ENCODE measurements at regions not wholly inside any gene's neighbourhood (a gene's known extent, or its start where the extent isn't known, plus 50 kb on each side); places are given as distances from the start of the nearest gene placed in this dataset.

DNA sequence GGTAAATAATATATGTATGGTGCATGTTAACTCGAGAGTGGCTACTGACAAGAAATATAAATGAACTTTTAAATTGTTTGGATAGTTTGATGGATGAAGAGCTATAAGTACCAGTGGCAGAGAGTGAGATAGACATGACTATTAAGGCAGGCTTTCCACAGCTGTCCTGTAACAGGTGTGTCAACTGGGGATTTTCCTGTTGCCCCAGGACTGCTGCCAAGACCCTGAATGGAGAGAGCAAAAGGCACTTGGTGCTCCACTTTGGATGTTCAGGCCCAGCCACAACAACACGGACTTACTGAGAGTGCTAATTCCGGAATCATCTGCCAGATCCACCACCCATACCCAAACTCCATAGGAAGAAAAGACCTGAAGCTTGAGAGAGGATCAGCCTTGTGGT is 215.1 kb downstream of the SEC61B start:
- Histone ChIP-seq H2AFZ (ENCODE audit: low read length) (no peak overlapping the region), H3K27me3 (ENCODE audit: control insufficient read depth in 1 of 2, insufficient read depth in 2 of 2, low read length in 2 of 2) (peaks cover 0 to 14% of the 10 kb centered on the region in 2 experiments; a peak in 1 of 5 replicates), H3K9me3 (ENCODE audit: low read length) (no peaks in the 10 kb centered on the region), H3K27ac (ENCODE audit: extremely low read length, insufficient read depth, low read length) (no peak overlapping the region), H3K36me3 (replicated peaks in 1 of 2; ENCODE audit: control insufficient read depth in 1 of 2, insufficient read depth in 2 of 2, low read length in 2 of 2) (no peaks in the 10 kb centered on the region), H3K9ac (ENCODE audit: insufficient read depth, low read depth, low read length) (no peak overlapping the region), H3K4me3 (replicated peaks in 1 of 3; ENCODE audit: insufficient read depth in 1 of 3, low read depth in 2 of 3, low read length in 3 of 3) (no peak overlapping the region), H3K4me1 (ENCODE audit: insufficient read depth, low read length) (peaks cover 16% of the 10 kb centered on the region), H3K4me2 (ENCODE audit: low read depth, low read length) (no peak overlapping the region), H3K79me2 (ENCODE audit: insufficient read depth, low read length) (no peaks in the 10 kb centered on the region), H4K20me1 (ENCODE audit: insufficient read depth, low read length) (no peaks in the 10 kb centered on the region)
- POLR2A ChIA-PET: no interaction called here
- TF ChIP-seq MIER3 (CRISPR knock-in tag; IDR thresholded peaks at IDR 0.05; ENCODE audit: borderline replicate concordance): no peak
- BruUV-seq (replicated peaks): no TSS peak
- intact Hi-C loops (cut with micrococcal nuclease; ENCODE audit: unreplicated experiment) (no loop called here), in situ Hi-C loops (cut with HindIII; ENCODE audit: extremely low pct_ligation_motif_present, low pct_unique_long_range_greater_than_20kb) (no loop called here)
- WGBS (ENCODE audit: low lambda C conversion rate): 19% methylated on average over 2 of the region's 3 CpGs
- ATAC-seq (no peak), FAIRE-seq (no peak), DNase-seq (ENCODE audit: low spot score) (no peak)
- CTCF ChIA-PET (ENCODE audit: low intra/inter-chr PET ratio, low total read pairs): no interaction called here

DNA sequence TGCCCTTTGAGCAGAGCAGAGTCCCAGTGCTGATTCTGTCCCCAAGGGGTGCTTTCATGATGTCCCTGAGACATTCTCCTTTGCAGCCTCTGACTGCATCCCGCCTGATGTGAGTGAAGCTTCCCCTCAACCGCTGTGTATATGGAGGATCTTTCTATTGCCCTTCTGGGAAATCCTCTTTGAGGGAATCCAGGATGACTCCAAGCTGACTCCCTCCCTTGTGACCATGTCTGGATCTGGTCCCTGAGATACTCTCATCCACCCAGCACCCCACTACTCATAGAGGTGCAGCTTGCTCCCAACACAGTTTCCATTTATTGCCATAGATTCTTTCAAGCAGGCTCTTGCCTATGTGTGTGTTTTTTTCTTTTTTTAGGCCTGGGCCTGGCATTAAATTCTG is 216.5 kb downstream of the SEC61B start:
- ChIA-PET CTCF (ENCODE audit: low intra/inter-chr PET ratio, low total read pairs) (no interaction called here), POLR2A (no interaction called here)
- intact Hi-C loops (cut with micrococcal nuclease; ENCODE audit: unreplicated experiment): no loop called here

DNA sequence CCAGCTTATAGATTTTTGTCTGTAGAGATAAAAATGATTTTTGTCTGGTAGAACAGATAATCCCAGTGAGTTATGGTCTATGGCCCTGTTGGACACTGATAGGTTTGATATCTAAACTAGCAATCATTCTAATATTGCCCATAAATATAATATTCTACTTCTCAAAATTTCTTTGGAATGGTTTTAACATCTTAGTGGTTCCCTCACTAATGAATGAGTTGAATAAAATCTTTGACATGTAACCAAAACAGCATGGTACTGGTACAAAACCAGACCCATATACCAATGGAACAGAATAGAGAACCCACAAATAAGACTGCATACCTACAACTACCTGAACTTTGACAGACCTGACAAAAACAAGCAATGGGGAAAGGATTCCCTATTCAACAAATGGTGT is 219.7 kb downstream of the SEC61B start:
- CTCF ChIA-PET (ENCODE audit: low intra/inter-chr PET ratio, low total read pairs): no interaction called here
- TF ChIP-seq, protein P1, sequence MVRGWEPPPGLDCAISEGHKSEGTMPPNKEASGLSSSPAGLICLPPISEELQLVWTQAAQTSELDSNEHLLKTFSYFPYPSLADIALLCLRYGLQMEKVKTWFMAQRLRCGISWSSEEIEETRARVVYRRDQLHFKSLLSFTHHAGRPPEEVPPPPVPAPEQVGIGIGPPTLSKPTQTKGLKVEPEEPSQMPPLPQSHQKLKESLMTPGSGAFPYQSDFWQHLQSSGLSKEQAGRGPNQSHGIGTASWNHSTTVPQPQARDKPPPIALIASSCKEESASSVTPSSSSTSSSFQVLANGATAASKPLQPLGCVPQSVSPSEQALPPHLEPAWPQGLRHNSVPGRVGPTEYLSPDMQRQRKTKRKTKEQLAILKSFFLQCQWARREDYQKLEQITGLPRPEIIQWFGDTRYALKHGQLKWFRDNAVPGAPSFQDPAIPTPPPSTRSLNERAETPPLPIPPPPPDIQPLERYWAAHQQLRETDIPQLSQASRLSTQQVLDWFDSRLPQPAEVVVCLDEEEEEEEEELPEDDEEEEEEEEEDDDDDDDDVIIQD (CRISPR knock-in tag; IDR thresholded peaks at IDR 0.05; ENCODE audit: low read depth): no peak
- TF ChIP-seq ZNF224 (CRISPR knock-in tag; IDR thresholded peaks at IDR 0.05): no peak
- TF ChIP-seq SMAD9 (CRISPR knock-in tag; IDR thresholded peaks at IDR 0.05): no peak
- no peak for TF ChIP-seq NR2F6 (IDR thresholded peaks at IDR 0.05)
- no peak for TF ChIP-seq NR2F6 (CRISPR knock-in tag; IDR thresholded peaks at IDR 0.05)
- FAIRE-seq: no peak
- intact Hi-C loops (cut with micrococcal nuclease; ENCODE audit: unreplicated experiment) (no loop called here), in situ Hi-C loops (cut with HindIII; ENCODE audit: extremely low pct_ligation_motif_present, low pct_unique_long_range_greater_than_20kb) (no loop called here)
- no peak overlapping the region for H3K4me2 ChIP-seq (ENCODE audit: low read depth, low read length)
- DNase-seq (ENCODE audit: low spot score): no peak
- peaks cover 0 to 11% of the 10 kb centered on the region in 2 experiments; a peak in 1 of 5 replicates for H3K27me3 ChIP-seq (ENCODE audit: control insufficient read depth in 1 of 2, insufficient read depth in 2 of 2, low read length in 2 of 2)
- no peaks in the 10 kb centered on the region for H3K9me3 ChIP-seq (ENCODE audit: low read length)
- no peak overlapping the region for H3K27ac ChIP-seq (ENCODE audit: extremely low read length, insufficient read depth, low read length)
- ATAC-seq: no peak
- H3K4me1 ChIP-seq (ENCODE audit: insufficient read depth, low read length): no peaks in the 10 kb centered on the region
- H3K4me3 ChIP-seq (replicated peaks in 1 of 3; ENCODE audit: insufficient read depth in 1 of 3, low read depth in 2 of 3, low read length in 3 of 3): no peak overlapping the region
- no peaks in the 10 kb centered on the region for H3K36me3 ChIP-seq (replicated peaks in 1 of 2; ENCODE audit: control insufficient read depth in 1 of 2, insufficient read depth in 2 of 2, low read length in 2 of 2)
- POLR2A ChIA-PET: no interaction called here
- H3K79me2 ChIP-seq (ENCODE audit: insufficient read depth, low read length): no peaks in the 10 kb centered on the region
- BruUV-seq (replicated peaks): no TSS peak
- H2AFZ ChIP-seq (ENCODE audit: low read length): no peak overlapping the region
- no peak overlapping the region for H3K9ac ChIP-seq (ENCODE audit: insufficient read depth, low read depth, low read length)
- H4K20me1 ChIP-seq (ENCODE audit: insufficient read depth, low read length): no peaks in the 10 kb centered on the region

More for the DNA sequence above, 216.5 kb downstream of the SEC61B start:
- in situ Hi-C loops (cut with HindIII; ENCODE audit: extremely low pct_ligation_motif_present, low pct_unique_long_range_greater_than_20kb): no loop called here
- Histone ChIP-seq H3K27ac (ENCODE audit: extremely low read length, insufficient read depth, low read length) (no peak overlapping the region), H3K9ac (ENCODE audit: insufficient read depth, low read depth, low read length) (no peak overlapping the region), H3K36me3 (replicated peaks in 1 of 2; ENCODE audit: control insufficient read depth in 1 of 2, insufficient read depth in 2 of 2, low read length in 2 of 2) (no peaks in the 10 kb centered on the region), H3K79me2 (ENCODE audit: insufficient read depth, low read length) (no peaks in the 10 kb centered on the region), H3K4me1 (ENCODE audit: insufficient read depth, low read length) (peaks cover 6% of the 10 kb centered on the region), H3K4me2 (ENCODE audit: low read depth, low read length) (no peak overlapping the region), H2AFZ (ENCODE audit: low read length) (no peak overlapping the region), H3K9me3 (ENCODE audit: low read length) (no peaks in the 10 kb centered on the region), H3K4me3 (replicated peaks in 1 of 3; ENCODE audit: insufficient read depth in 1 of 3, low read depth in 2 of 3, low read length in 3 of 3) (no peak overlapping the region), H3K27me3 (ENCODE audit: control insufficient read depth in 1 of 2, insufficient read depth in 2 of 2, low read length in 2 of 2) (peaks cover 0 to 14% of the 10 kb centered on the region in 2 experiments; a peak in 1 of 5 replicates), H4K20me1 (ENCODE audit: insufficient read depth, low read length) (no peaks in the 10 kb centered on the region)
- BruUV-seq (replicated peaks): no TSS peak
- TF ChIP-seq ZNF232 (CRISPR knock-in tag; IDR thresholded peaks at IDR 0.05; ENCODE audit: borderline replicate concordance): no peak
- no peak for FAIRE-seq
- DNase-seq (ENCODE audit: low spot score): no peak
- 0% methylated on average over 2 of the region's 2 CpGs for WGBS (ENCODE audit: low lambda C conversion rate)
- no peak for ATAC-seq
